WTC11 (cell line): ENCODE measurements at regions not wholly inside any gene's neighbourhood (a gene's known extent, or its start where the extent isn't known, plus 50 kb on each side); places are given as distances from the start of the nearest gene placed in this dataset.

Experiments used
- ATAC-seq: fragments of 200-7000 bp; cut with Tn5 transposase; 2 replicates; pipeline ENCODE4 v1.10.0; 2021; ENCODE audit warnings: mild to moderate bottlenecking, moderate library complexity
- CTCF ChIA-PET: fragments of 300-600 bp; sonication (Branson Sonifier 250); formaldehyde crosslinking; loops from one replicate; lab custom pipeline; 2021; ENCODE audit warnings: antibody characterized with exemption; lab: Charles Lee
- POLR2A ChIA-PET: fragments of 350-600 bp; sonication (Branson Sonifier 250); formaldehyde crosslinking; loops from one replicate; lab custom pipeline; 2021; ENCODE audit warnings: antibody characterized with exemption; lab: Charles Lee
- DNase-seq: peaks from one replicate; pipeline ENCODE4 v3.0.0; 2021; ENCODE audit warnings: low spot score
- H3K27ac Mint-ChIP-seq: 2 replicates; pipeline ENCODE4 v1.8.0; 2021; ENCODE audit warnings: mixed read lengths
- H3K27me3 Mint-ChIP-seq: 2 replicates; pipeline ENCODE4 v1.8.0; 2021; ENCODE audit warnings: low read depth, mild to moderate bottlenecking, moderate library complexity, mixed read lengths
- H3K36me3 Mint-ChIP-seq: 2 replicates; pipeline ENCODE4 v1.8.0; 2021; ENCODE audit warnings: mixed read lengths
- H3K4me1 Mint-ChIP-seq: 2 replicates; pipeline ENCODE4 v1.8.0; 2022; ENCODE audit warnings: mixed read lengths
- H3K4me3 Mint-ChIP-seq: 2 replicates; pipeline ENCODE4 v1.8.0; 2021; ENCODE audit warnings: mild to moderate bottlenecking, moderate library complexity, mixed read lengths
- H3K9me3 Mint-ChIP-seq: 2 replicates; pipeline ENCODE4 v1.8.0; 2021; ENCODE audit warnings: mixed read lengths
- ARID4B ChIP-seq: sonication (generic); formaldehyde crosslinking; IDR thresholded peaks from 2 replicates; pipeline ENCODE4 v1.8.0; 2023; ENCODE audit warnings: missing genetic modification reagents, mild to moderate bottlenecking, borderline replicate concordance
- ATF2 ChIP-seq: sonication (generic); formaldehyde crosslinking; IDR thresholded peaks from 2 replicates; pipeline ENCODE4 v1.8.1; 2022; ENCODE audit warnings: low read depth, missing genetic modification reagents, borderline replicate concordance
- E2F4 ChIP-seq: sonication (generic); formaldehyde crosslinking; IDR thresholded peaks from 2 replicates; pipeline ENCODE4 v1.8.1; 2022; ENCODE audit warnings: low read depth, mild to moderate bottlenecking, moderate library complexity, missing genetic modification reagents, borderline replicate concordance
- HMGXB4 ChIP-seq: sonication (generic); formaldehyde crosslinking; IDR thresholded peaks from 2 replicates; pipeline ENCODE4 v1.8.1; 2023; ENCODE audit warnings: mild to moderate bottlenecking, moderate library complexity, missing genetic modification reagents
- KAT7 ChIP-seq: sonication (generic); formaldehyde crosslinking; IDR thresholded peaks from 2 replicates; pipeline ENCODE4 v1.8.1; 2023; ENCODE audit warnings: missing genetic modification reagents, mild to moderate bottlenecking, borderline replicate concordance
- RORB ChIP-seq: fragments of 250-450 bp; sonication (Bioruptor Pico); IDR thresholded peaks from 2 replicates; pipeline ENCODE4 v1.9.0; 2021; ENCODE audit warnings: mild to moderate bottlenecking
- TCF7 ChIP-seq: sonication (generic); formaldehyde crosslinking; IDR thresholded peaks from 2 replicates; pipeline ENCODE4 v1.8.0; 2022; ENCODE audit warnings: mild to moderate bottlenecking, low read depth, missing genetic modification reagents, moderate library complexity
- TEAD4 ChIP-seq: sonication (generic); formaldehyde crosslinking; IDR thresholded peaks from 2 replicates; pipeline ENCODE4 v1.8.0; 2022; ENCODE audit warnings: mild to moderate bottlenecking, missing genetic modification reagents
- USF1 ChIP-seq: sonication (generic); formaldehyde crosslinking; IDR thresholded peaks from 2 replicates; pipeline ENCODE4 v1.8.0; 2022; ENCODE audit warnings: mild to moderate bottlenecking, missing genetic modification reagents
- ZNF138 ChIP-seq: sonication (generic); formaldehyde crosslinking; conservative IDR thresholded peaks from 2 replicates; pipeline ENCODE4 v1.8.1; 2022; ENCODE audit warnings: mild to moderate bottlenecking, moderate library complexity, missing genetic modification reagents
- ZNF219 ChIP-seq: sonication (generic); formaldehyde crosslinking; IDR thresholded peaks from 2 replicates; pipeline ENCODE4 v1.8.0; 2023; ENCODE audit warnings: missing genetic modification reagents, mild to moderate bottlenecking, borderline replicate concordance
- ZNF263 ChIP-seq: sonication (generic); formaldehyde crosslinking; IDR thresholded peaks from 2 replicates; pipeline ENCODE4 v1.8.1; 2022; ENCODE audit warnings: low read depth, mild to moderate bottlenecking, moderate library complexity, missing genetic modification reagents
- ZNF317 ChIP-seq: sonication (generic); formaldehyde crosslinking; IDR thresholded peaks from 2 replicates; pipeline ENCODE4 v1.8.1; 2023; ENCODE audit warnings: low read depth, mild to moderate bottlenecking, moderate library complexity, missing genetic modification reagents, borderline replicate concordance
- ZNF416 ChIP-seq: fragments of 250-450 bp; sonication (Bioruptor Pico); IDR thresholded peaks from 2 replicates; pipeline ENCODE4 v1.9.0; 2021; ENCODE audit warnings: mild to moderate bottlenecking, inconsistent platforms
- ZNF423 ChIP-seq: fragments of 250-450 bp; sonication (Bioruptor Pico); IDR thresholded peaks from 2 replicates; pipeline ENCODE4 v2.1.2; 2022; ENCODE audit warnings: mild to moderate bottlenecking, moderate library complexity
- ZNF512 ChIP-seq: sonication (generic); formaldehyde crosslinking; IDR thresholded peaks from 2 replicates; pipeline ENCODE4 v1.8.1; 2022; ENCODE audit warnings: missing genetic modification reagents, borderline replicate concordance
- ZNF671 ChIP-seq: fragments of 250-450 bp; sonication (Bioruptor Pico); IDR thresholded peaks from 2 replicates; pipeline ENCODE4 v1.8.0; 2021; ENCODE audit warnings: mild to moderate bottlenecking
- ZSCAN18 ChIP-seq: fragments of 250-450 bp; sonication (Bioruptor Pico); IDR thresholded peaks from 2 replicates; pipeline ENCODE4 v2.1.2; 2022; ENCODE audit warnings: mild to moderate bottlenecking, moderate library complexity

- ChIA-PET CTCF (no interaction called here), POLR2A (no interaction called here)
- Mint-ChIP-seq H3K4me1 (no peaks in the 10 kb centered on the region), H3K36me3 (0 out of 2 replicates have a peak, but pooled peaks cover 2% of the 10 kb centered on the region), H3K9me3 (peaks cover 8% of the 10 kb centered on the region), H3K27me3 (0 out of 2 replicates have a peak, but pooled peaks cover 3% of the 10 kb centered on the region), H3K4me3 (no peak overlapping the region), H3K27ac (no peak overlapping the region)
- TF ChIP-seq ZSCAN18 (CRISPR knock-in tag) (no peak), ZNF263 (no peak), ZNF317 (CRISPR knock-in tag) (no peak), KAT7 (CRISPR knock-in tag) (no peak), ZNF219 (CRISPR knock-in tag) (no peak), USF1 (CRISPR knock-in tag) (no peak), ZNF671 (CRISPR knock-in tag) (no peak), ZNF512 (CRISPR knock-in tag) (no peak)
- no peak for ATAC-seq
- DNase-seq, result no peak
These were observed 96.5 kb upstream of the ERCC4 start for GRCh38 chr16:13823501-13823900.

GRCh38 chr16:13829697-13830299, 90.2 kb upstream of the ERCC4 start:
- POLR2A ChIA-PET, result no interaction called here
- H3K27me3 Mint-ChIP-seq, result peaks cover 6% of the 10 kb centered on the region
- no peak for DNase-seq
- CTCF ChIA-PET, result interaction anchor here (0.9 to 2.6 kb wide), 4 partner anchors 9 to 44 kb away, joined by 3 to 17 read pairs (median 9); no protein-coding TSS in a partner anchor
- H3K4me3 Mint-ChIP-seq, result no peak overlapping the region
- 0 out of 2 replicates have a peak, but pooled peaks cover 2% of the 10 kb centered on the region for H3K36me3 Mint-ChIP-seq
- no peak overlapping the region for H3K27ac Mint-ChIP-seq
- no peak for ATAC-seq
- H3K4me1 Mint-ChIP-seq, result peaks cover 23% of the 10 kb centered on the region
- peaks cover 15% of the 10 kb centered on the region for H3K9me3 Mint-ChIP-seq
- TF ChIP-seq ATF2 (CRISPR knock-in tag) (no peak), RORB (no peak), ZNF671 (CRISPR knock-in tag) (no peak), ZNF416 (CRISPR knock-in tag) (no peak), ZNF138 (CRISPR knock-in tag) (no peak), HMGXB4 (CRISPR knock-in tag) (no peak)

- no peak for DNase-seq
- CTCF ChIA-PET, result interaction anchor here (1.2 kb wide), 1 partner anchor 15 kb away, joined by 3 read pairs; no protein-coding TSS in a partner anchor
- Mint-ChIP-seq H3K9me3 (peaks cover 9% of the 10 kb centered on the region), H3K27me3 (peaks cover 6% of the 10 kb centered on the region), H3K4me3 (no peak overlapping the region), H3K27ac (no peak overlapping the region), H3K4me1 (peaks cover 23% of the 10 kb centered on the region), H3K36me3 (no peaks in the 10 kb centered on the region)
- no peak for ATAC-seq
- POLR2A ChIA-PET, result no interaction called here
- TF ChIP-seq ZNF317 (CRISPR knock-in tag) (no peak), ZNF423 (CRISPR knock-in tag) (no peak), RORB (no peak), ARID4B (no peak), TCF7 (CRISPR knock-in tag) (no peak), ZNF416 (CRISPR knock-in tag) (no peak), TEAD4 (CRISPR knock-in tag) (no peak), E2F4 (CRISPR knock-in tag) (no peak)
These were observed 86.4 kb upstream of the ERCC4 start for GRCh38 chr16:13833515-13833914.
